HAP-1 (cell line): ENCODE measurements at regions not wholly inside any gene's neighbourhood (a gene's known extent, or its start where the extent isn't known, plus 50 kb on each side); places are given as distances from the start of the nearest gene placed in this dataset.
"Not testable (repeated sequence)": the region's sequence is repeated elsewhere in the genome, so short reads cannot be mapped to it uniquely, and the experiment has no call there.

Source experiments
- DNase-seq, 2 experiments: peaks; one replicate each; pipeline ENCODE4 v3.0.0-alpha.2; 2016 to 2020; ENCODE audit warnings: low spot score in 2 of 2
- H3K27me3 ChIP-seq: fragments of 250-450 bp; sonication (Bioruptor Pico); 2 replicates; pipeline ENCODE4 v1.5.1; 2020; ENCODE audit warnings: low read depth, mild to moderate bottlenecking, moderate library complexity
- H3K36me3 ChIP-seq: fragments of 250-450 bp; sonication (Bioruptor Pico); replicated peaks from 2 replicates; pipeline ENCODE4 v1.5.1; 2020; ENCODE audit warnings: mild to moderate bottlenecking
- H3K4me1 ChIP-seq: fragments of 250-450 bp; sonication (Bioruptor Pico); 2 replicates; pipeline ENCODE4 v1.5.1; 2020; ENCODE audit warnings: mild to moderate bottlenecking
- H3K4me3 ChIP-seq: fragments of 250-450 bp; sonication (Bioruptor Pico); 2 replicates; pipeline ENCODE4 v1.5.1; 2020; ENCODE audit warnings: mild to moderate bottlenecking, moderate library complexity
- H3K9me3 ChIP-seq: fragments of 250-450 bp; sonication (Bioruptor Pico); 2 replicates; pipeline ENCODE4 v1.5.1; 2020; ENCODE audit warnings: mild to moderate bottlenecking, moderate library complexity
- in situ Hi-C: fragments of 300-500 bp; cut with MboI; formaldehyde crosslinking; loops from 3 replicates; pipeline ENCODE4 v1.14.3; 2020; ENCODE audit warnings: low sequenced_read_pairs, inconsistent platforms, mixed read lengths

- Histone ChIP-seq H3K4me1 (no peaks in the 10 kb centered on the region), H3K9me3 (no peaks in the 10 kb centered on the region), H3K36me3 (no peaks in the 10 kb centered on the region), H3K4me3 (no peak overlapping the region), H3K27me3 (no peaks in the 10 kb centered on the region)
- in situ Hi-C loops, result no loop called here
- DNase-seq, result no peak
These were observed 310.2 kb upstream of the PPP2R3A start for GRCh38 chr3:135655328-135655727.

- in situ Hi-C loops, H3K4me1 ChIP-seq, DNase-seq, H3K27me3 ChIP-seq, H3K36me3 ChIP-seq, H3K9me3 ChIP-seq, H3K4me3 ChIP-seq: not testable (repeated sequence)
These were observed 307.1 kb upstream of the PPP2R3A start for GRCh38 chr3:135658451-135658850.

- Histone ChIP-seq H3K27me3 (no peaks in the 10 kb centered on the region), H3K4me1 (no peaks in the 10 kb centered on the region), H3K9me3 (no peaks in the 10 kb centered on the region), H3K36me3 (no peaks in the 10 kb centered on the region), H3K4me3 (no peak overlapping the region)
- in situ Hi-C loops, result no loop called here
- DNase-seq, result no peak
These were observed 298.5 kb upstream of the PPP2R3A start for GRCh38 chr3:135667061-135667460.

- in situ Hi-C loops, result no loop called here
- no peak for DNase-seq
- H3K4me3 ChIP-seq, result no peak overlapping the region
- H3K4me1 ChIP-seq, result no peaks in the 10 kb centered on the region
- no peaks in the 10 kb centered on the region for H3K9me3 ChIP-seq
- H3K27me3 ChIP-seq, result no peaks in the 10 kb centered on the region
- H3K36me3 ChIP-seq, result no peaks in the 10 kb centered on the region
These were observed 291.0 kb upstream of the PPP2R3A start for GRCh38 chr3:135674508-135674907.

- in situ Hi-C loops, result no loop called here
- no peaks in the 10 kb centered on the region for H3K9me3 ChIP-seq
- H3K27me3 ChIP-seq, result no peaks in the 10 kb centered on the region
- DNase-seq, result no peak
- no peak overlapping the region for H3K4me3 ChIP-seq
- no peaks in the 10 kb centered on the region for H3K36me3 ChIP-seq
- no peaks in the 10 kb centered on the region for H3K4me1 ChIP-seq
These were observed 287.1 kb upstream of the PPP2R3A start for GRCh38 chr3:135678386-135678785.

GRCh38 chr3:135688003-135688402 lies 277.5 kb upstream of the PPP2R3A start:
- in situ Hi-C loops, result no loop called here
- no peaks in the 10 kb centered on the region for H3K36me3 ChIP-seq
- no peaks in the 10 kb centered on the region for H3K4me1 ChIP-seq
- no peak for DNase-seq
- H3K27me3 ChIP-seq, result no peaks in the 10 kb centered on the region
- H3K9me3 ChIP-seq, result no peaks in the 10 kb centered on the region
- H3K4me3 ChIP-seq, result no peak overlapping the region

GRCh38 chr3:135690664-135691063 lies 274.9 kb upstream of the PPP2R3A start:
- no peaks in the 10 kb centered on the region for H3K9me3 ChIP-seq
- no peak overlapping the region for H3K4me3 ChIP-seq
- no peaks in the 10 kb centered on the region for H3K36me3 ChIP-seq
- H3K27me3 ChIP-seq, result no peaks in the 10 kb centered on the region
- in situ Hi-C loops, result no loop called here
- no peaks in the 10 kb centered on the region for H3K4me1 ChIP-seq
- no peak for DNase-seq

- Histone ChIP-seq H3K4me3 (no peak overlapping the region), H3K27me3 (no peaks in the 10 kb centered on the region), H3K4me1 (no peaks in the 10 kb centered on the region), H3K36me3 (no peaks in the 10 kb centered on the region), H3K9me3 (no peaks in the 10 kb centered on the region)
- in situ Hi-C loops, result no loop called here
- no peak for DNase-seq
These were observed 274.3 kb upstream of the PPP2R3A start for GRCh38 chr3:135691240-135691639.

GRCh38 chr3:135694142-135694541 lies 271.4 kb upstream of the PPP2R3A start:
- in situ Hi-C loops, result no loop called here
- Histone ChIP-seq H3K4me3 (no peak overlapping the region), H3K27me3 (no peaks in the 10 kb centered on the region), H3K36me3 (no peaks in the 10 kb centered on the region), H3K9me3 (no peaks in the 10 kb centered on the region), H3K4me1 (no peaks in the 10 kb centered on the region)
- DNase-seq, result no peak

GRCh38 chr3:135699741-135700140 lies 265.8 kb upstream of the PPP2R3A start:
- no peak overlapping the region for H3K4me3 ChIP-seq
- no peak for DNase-seq
- H3K9me3 ChIP-seq, result no peaks in the 10 kb centered on the region
- H3K27me3 ChIP-seq, result no peaks in the 10 kb centered on the region
- in situ Hi-C loops, result no loop called here
- H3K36me3 ChIP-seq, result no peaks in the 10 kb centered on the region
- H3K4me1 ChIP-seq, result no peaks in the 10 kb centered on the region

GRCh38 chr3:135706758-135707375 lies 258.7 kb upstream of the PPP2R3A start:
- Histone ChIP-seq H3K36me3 (no peaks in the 10 kb centered on the region), H3K9me3 (no peaks in the 10 kb centered on the region), H3K4me3 (no peak overlapping the region), H3K4me1 (no peaks in the 10 kb centered on the region), H3K27me3 (no peaks in the 10 kb centered on the region)
- in situ Hi-C loops, result no loop called here
- no peak for DNase-seq

- no peaks in the 10 kb centered on the region for H3K4me1 ChIP-seq
- H3K36me3 ChIP-seq, result no peaks in the 10 kb centered on the region
- no peaks in the 10 kb centered on the region for H3K9me3 ChIP-seq
- no peaks in the 10 kb centered on the region for H3K27me3 ChIP-seq
- no peak overlapping the region for H3K4me3 ChIP-seq
- no peak for DNase-seq
- in situ Hi-C loops, result no loop called here
These were observed 246.1 kb upstream of the PPP2R3A start for GRCh38 chr3:135719449-135719848.

GRCh38 chr3:135728007-135728721 lies 237.4 kb upstream of the PPP2R3A start:
- peak in 1 of 2 experiments; percentile 24 for DNase-seq
- Histone ChIP-seq H3K36me3 (no peaks in the 10 kb centered on the region), H3K4me3 (no peak overlapping the region), H3K4me1 (no peaks in the 10 kb centered on the region), H3K9me3 (no peaks in the 10 kb centered on the region; the same call in 1 of the 2 replicates), H3K27me3 (no peaks in the 10 kb centered on the region)
- in situ Hi-C loops, result no loop called here

GRCh38 chr3:135731546-135731945 lies 234.0 kb upstream of the PPP2R3A start:
- Histone ChIP-seq H3K27me3 (no peaks in the 10 kb centered on the region), H3K4me1 (no peaks in the 10 kb centered on the region), H3K4me3 (no peak overlapping the region), H3K36me3 (no peaks in the 10 kb centered on the region), H3K9me3 (no peaks in the 10 kb centered on the region)
- in situ Hi-C loops, result loop anchor here (10.0 kb wide), 1 partner anchor 313 kb away; no protein-coding TSS in a partner anchor
- no peak for DNase-seq
